Colonic mucosa (tissue), 4 donors: ENCODE measurements at regions not wholly inside any gene's neighbourhood (a gene's known extent, or its start where the extent isn't known, plus 50 kb on each side); places are given as distances from the start of the nearest gene placed in this dataset.

Experiments
- DNase-seq: peaks from one replicate; pipeline ENCODE4 v3.0.0-alpha.2; 2020
- H3K27ac ChIP-seq: fragments of 200-600 bp; one replicate; pipeline ENCODE4 v1.8.0; 2021
- H3K27me3 ChIP-seq: fragments of 200-600 bp; one replicate; pipeline ENCODE4 v1.8.0; 2021
- H3K36me3 ChIP-seq: fragments of 200-600 bp; one replicate; pipeline ENCODE4 v1.8.0; 2021
- H3K4me1 ChIP-seq: fragments of 200-600 bp; one replicate; pipeline ENCODE4 v1.8.0; 2021; ENCODE audit warnings: mild to moderate bottlenecking
- H3K4me3 ChIP-seq: fragments of 200-600 bp; one replicate; pipeline ENCODE4 v1.8.0; 2021
- H3K9ac ChIP-seq, 2 donors: one replicate each; pipeline ENCODE4 v1.7.0; 2013; ENCODE audit warnings: control low read depth in 2 of 2, low read depth in 2 of 2, low read length in 2 of 2
- H3K9me3 ChIP-seq: fragments of 200-600 bp; one replicate; pipeline ENCODE4 v1.8.0; 2021
- intact Hi-C: fragments of 100-400 bp; cut with DNase I; formaldehyde crosslinking; loops from one replicate; pipeline ENCODE4 v1.14.1; 2022
- TF ChIP-seq, protein P1 (sequence below): fragments of 200-600 bp; IDR thresholded peaks from one replicate; pipeline ENCODE4 v1.8.0; 2022; ENCODE audit warnings: antibody characterized with exemption, mild to moderate bottlenecking
- donor health status: healthy.
- donor health status: DM: no; HTN: no; CAD: no.
- donor health status: DM: no; HTN: no; CAD: no.

DNA sequence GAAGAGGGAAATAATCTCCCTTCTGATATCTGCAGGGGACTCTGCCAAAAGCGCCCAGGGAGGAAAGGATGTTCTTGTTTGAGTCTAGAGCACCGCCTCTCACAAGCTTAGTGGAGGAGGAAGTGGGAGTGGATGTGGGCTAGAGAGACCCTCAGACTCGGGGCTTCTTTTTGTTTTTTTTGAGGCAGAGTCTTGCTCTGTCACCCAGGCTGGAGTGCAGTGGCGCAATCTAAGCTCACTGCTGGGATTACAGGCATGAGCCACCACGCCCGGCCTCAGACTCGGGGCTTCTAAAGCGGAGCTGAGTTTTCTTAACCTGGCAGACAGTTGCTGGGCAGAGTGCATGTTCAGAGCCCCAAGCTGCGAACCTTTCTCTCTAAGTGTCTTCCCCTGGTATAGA, 310.8 kb downstream of the BMP7 start:
- TF ChIP-seq, protein P1, sequence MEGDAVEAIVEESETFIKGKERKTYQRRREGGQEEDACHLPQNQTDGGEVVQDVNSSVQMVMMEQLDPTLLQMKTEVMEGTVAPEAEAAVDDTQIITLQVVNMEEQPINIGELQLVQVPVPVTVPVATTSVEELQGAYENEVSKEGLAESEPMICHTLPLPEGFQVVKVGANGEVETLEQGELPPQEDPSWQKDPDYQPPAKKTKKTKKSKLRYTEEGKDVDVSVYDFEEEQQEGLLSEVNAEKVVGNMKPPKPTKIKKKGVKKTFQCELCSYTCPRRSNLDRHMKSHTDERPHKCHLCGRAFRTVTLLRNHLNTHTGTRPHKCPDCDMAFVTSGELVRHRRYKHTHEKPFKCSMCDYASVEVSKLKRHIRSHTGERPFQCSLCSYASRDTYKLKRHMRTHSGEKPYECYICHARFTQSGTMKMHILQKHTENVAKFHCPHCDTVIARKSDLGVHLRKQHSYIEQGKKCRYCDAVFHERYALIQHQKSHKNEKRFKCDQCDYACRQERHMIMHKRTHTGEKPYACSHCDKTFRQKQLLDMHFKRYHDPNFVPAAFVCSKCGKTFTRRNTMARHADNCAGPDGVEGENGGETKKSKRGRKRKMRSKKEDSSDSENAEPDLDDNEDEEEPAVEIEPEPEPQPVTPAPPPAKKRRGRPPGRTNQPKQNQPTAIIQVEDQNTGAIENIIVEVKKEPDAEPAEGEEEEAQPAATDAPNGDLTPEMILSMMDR = no peak
- Histone ChIP-seq H3K36me3 (no peaks in the 10 kb centered on the region), H3K9me3 (no peaks in the 10 kb centered on the region)

DNA sequence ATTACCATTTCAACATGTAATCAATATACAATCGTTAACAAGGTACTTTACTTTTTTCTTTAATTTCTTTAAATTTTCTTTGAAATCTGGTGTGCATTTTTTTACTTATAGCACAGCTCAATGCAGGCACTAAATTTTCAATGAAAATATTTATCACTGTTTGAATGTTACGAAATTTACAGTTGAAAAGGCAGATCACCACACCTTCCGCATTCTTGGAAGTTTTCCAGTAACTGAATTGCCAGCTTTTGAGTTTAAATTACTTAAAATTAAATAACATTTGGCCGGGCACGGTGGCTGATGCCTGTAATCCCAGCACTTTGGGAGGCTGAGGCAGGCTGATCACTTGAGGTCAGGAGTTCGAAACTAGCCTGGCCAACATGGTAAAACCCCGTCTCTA, 309.9 kb downstream of the BMP7 start:
- TF ChIP-seq, protein P1 = no peak
- Histone ChIP-seq H3K9me3 (no peaks in the 10 kb centered on the region), H3K9ac (no peak overlapping the region), H3K27ac (no peak overlapping the region), H3K36me3 (no peaks in the 10 kb centered on the region), H3K27me3 (no peaks in the 10 kb centered on the region), H3K4me1 (no peaks in the 10 kb centered on the region), H3K4me3 (no peak overlapping the region)
- no peak for DNase-seq
- intact Hi-C loops = no loop called here

More for the DNA sequence above, 310.8 kb downstream of the BMP7 start:
- no peaks in the 10 kb centered on the region for H3K27me3 ChIP-seq
- no peak overlapping the region for H3K4me3 ChIP-seq
- intact Hi-C loops = no loop called here
- H3K9ac ChIP-seq = no peak overlapping the region
- DNase-seq = no peak
- H3K27ac ChIP-seq = no peak overlapping the region
- no peaks in the 10 kb centered on the region for H3K4me1 ChIP-seq

DNA sequence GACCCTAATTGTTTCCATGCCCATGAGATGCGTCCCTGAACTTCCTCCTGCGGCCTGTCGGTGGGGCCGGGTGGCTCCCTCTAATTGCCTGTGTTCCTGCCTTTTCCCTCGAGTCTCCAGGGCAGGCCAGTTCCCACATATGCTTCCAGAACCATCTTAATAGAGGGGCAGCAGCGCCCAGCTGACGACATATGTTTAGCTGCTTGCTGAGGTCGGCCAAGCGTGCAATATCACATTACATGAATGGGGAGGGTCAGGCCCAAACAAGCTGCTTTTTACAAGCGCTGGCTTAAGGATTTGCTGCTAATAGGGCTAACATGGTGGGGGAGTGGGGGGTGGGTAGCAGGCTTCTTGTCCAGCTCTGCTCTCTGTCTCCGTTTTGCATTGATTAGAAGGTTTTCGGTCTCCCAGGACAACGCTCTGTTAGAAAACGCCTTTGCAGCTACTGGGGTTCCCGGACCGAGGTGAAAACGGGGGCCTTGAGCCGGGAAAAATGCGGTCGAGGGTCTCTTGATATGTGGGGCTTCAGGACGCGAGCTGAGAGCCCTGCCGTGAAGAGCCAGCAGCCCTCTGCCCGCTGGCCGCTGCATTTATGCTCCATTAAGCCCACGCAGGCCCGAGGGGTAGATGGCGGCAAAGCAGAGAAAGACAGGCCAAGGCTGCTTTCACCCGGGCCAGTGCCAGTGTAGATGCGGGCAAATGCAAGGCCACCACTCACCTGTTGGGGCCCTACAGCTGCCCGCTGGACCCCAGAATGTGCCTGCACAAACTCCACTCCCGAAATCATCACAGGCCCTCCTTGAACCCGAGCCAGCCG, 308.5 kb downstream of the BMP7 start:
- TF ChIP-seq, protein P1 = no peak
- Histone ChIP-seq H3K36me3 (no peaks in the 10 kb centered on the region), H3K27ac (no peak overlapping the region), H3K27me3 (no peaks in the 10 kb centered on the region), H3K9ac (no peak overlapping the region), H3K4me3 (no peak overlapping the region), H3K9me3 (no peaks in the 10 kb centered on the region), H3K4me1 (no peaks in the 10 kb centered on the region)
- intact Hi-C loops = no loop called here
- DNase-seq = no peak

- Histone ChIP-seq H3K27ac (no peak overlapping the region), H3K4me3 (no peak overlapping the region), H3K9me3 (no peaks in the 10 kb centered on the region), H3K4me1 (no peaks in the 10 kb centered on the region), H3K27me3 (no peaks in the 10 kb centered on the region), H3K9ac (no peak overlapping the region), H3K36me3 (no peaks in the 10 kb centered on the region)
- no peak for DNase-seq
- TF ChIP-seq, protein P1 = no peak
- intact Hi-C loops = no loop called here
Observed at GRCh38 chr20:56964901-56965300, 301.5 kb downstream of the BMP7 start.

- Histone ChIP-seq H3K27me3 (no peaks in the 10 kb centered on the region), H3K4me3 (no peak overlapping the region), H3K9ac (no peak overlapping the region), H3K27ac (no peak overlapping the region), H3K9me3 (no peaks in the 10 kb centered on the region), H3K36me3 (no peaks in the 10 kb centered on the region), H3K4me1 (no peaks in the 10 kb centered on the region)
- DNase-seq = no peak
- TF ChIP-seq, protein P1 = no peak
- intact Hi-C loops = no loop called here
Observed at GRCh38 chr20:56967916-56968315, 298.5 kb downstream of the BMP7 start.
